ENCODE measurements at regions not wholly inside any gene's neighbourhood (a gene's known extent, or its start where the extent isn't known, plus 50 kb on each side); places are given as distances from the start of the nearest gene placed in this dataset.
"Not testable (repeated sequence)": the region's sequence is repeated elsewhere in the genome, so short reads cannot be mapped to it uniquely, and the experiment has no call there.

DNA sequence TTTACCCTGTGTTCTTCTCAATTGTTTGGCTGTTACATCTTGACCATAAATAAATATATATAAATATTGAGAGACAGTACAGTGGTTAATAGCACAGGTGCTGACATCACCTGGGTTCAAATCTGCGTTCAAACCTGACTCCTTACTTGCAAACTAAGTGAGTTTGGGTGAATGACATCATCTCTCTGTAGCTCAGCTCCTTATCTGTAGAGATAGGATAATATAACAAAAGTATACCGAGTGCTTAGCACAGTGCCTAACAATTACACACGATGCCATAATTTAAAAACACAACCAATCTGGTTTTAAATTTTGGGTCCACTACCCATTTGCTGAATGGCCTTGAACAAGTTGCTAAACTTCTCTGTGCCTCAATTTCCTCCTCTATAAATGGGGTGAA lies 86.6 kb downstream of the RRAGC start (continued):
- no peak for TF ChIP-seq RARB (CRISPR knock-in tag; IDR thresholded peaks at IDR 0.05)
- TF ChIP-seq, protein P1, sequence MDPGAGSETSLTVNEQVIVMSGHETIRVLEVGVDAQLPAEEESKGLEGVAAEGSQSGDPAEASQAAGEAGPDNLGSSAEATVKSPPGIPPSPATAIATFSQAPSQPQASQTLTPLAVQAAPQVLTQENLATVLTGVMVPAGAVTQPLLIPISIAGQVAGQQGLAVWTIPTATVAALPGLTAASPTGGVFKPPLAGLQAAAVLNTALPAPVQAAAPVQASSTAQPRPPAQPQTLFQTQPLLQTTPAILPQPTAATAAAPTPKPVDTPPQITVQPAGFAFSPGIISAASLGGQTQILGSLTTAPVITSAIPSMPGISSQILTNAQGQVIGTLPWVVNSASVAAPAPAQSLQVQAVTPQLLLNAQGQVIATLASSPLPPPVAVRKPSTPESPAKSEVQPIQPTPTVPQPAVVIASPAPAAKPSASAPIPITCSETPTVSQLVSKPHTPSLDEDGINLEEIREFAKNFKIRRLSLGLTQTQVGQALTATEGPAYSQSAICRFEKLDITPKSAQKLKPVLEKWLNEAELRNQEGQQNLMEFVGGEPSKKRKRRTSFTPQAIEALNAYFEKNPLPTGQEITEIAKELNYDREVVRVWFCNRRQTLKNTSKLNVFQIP (CRISPR knock-in tag; IDR thresholded peaks at IDR 0.05; ENCODE audit: borderline replicate concordance, low read depth), result no peak
- TF ChIP-seq CSDC2 (CRISPR knock-in tag; IDR thresholded peaks at IDR 0.05), result no peak
- TF ChIP-seq TOX (CRISPR knock-in tag; IDR thresholded peaks at IDR 0.05; ENCODE audit: borderline replicate concordance), result no peak
- TF ChIP-seq GLIS3 (CRISPR knock-in tag; IDR thresholded peaks at IDR 0.05), result no peak
- no peak for TF ChIP-seq ARNTL (CRISPR knock-in tag; IDR thresholded peaks at IDR 0.05; ENCODE audit: borderline replicate concordance, low read depth)
- TF ChIP-seq OSR1 (CRISPR knock-in tag; IDR thresholded peaks at IDR 0.05), result no peak
- no peak for TF ChIP-seq BACH2 (CRISPR knock-in tag; IDR thresholded peaks at IDR 0.05; ENCODE audit: borderline replicate concordance)

DNA sequence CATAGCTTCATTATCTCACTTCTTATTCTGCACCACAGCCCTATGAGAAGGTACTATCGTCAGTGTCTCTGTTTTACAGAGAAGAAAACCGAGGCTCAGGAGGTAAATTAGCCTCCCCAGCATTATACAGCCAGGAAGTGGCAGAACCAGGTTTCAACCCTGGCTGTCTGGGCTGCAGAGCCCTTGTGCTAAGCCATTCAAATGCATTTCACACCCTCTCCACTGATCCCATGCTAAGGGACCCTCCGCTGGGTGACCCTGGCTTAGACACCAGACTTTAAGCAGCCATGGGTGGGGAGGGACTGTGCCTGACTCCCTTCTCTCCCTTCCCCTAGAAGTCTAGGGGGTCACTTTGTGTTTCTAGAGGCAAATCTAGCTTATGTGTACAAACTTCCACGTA lies 87.5 kb downstream of the RRAGC start:
- TF ChIP-seq, protein P2, sequence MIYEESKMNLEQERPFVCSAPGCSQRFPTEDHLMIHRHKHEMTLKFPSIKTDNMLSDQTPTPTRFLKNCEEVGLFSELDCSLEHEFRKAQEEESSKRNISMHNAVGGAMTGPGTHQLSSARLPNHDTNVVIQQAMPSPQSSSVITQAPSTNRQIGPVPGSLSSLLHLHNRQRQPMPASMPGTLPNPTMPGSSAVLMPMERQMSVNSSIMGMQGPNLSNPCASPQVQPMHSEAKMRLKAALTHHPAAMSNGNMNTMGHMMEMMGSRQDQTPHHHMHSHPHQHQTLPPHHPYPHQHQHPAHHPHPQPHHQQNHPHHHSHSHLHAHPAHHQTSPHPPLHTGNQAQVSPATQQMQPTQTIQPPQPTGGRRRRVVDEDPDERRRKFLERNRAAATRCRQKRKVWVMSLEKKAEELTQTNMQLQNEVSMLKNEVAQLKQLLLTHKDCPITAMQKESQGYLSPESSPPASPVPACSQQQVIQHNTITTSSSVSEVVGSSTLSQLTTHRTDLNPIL (CRISPR knock-in tag; IDR thresholded peaks at IDR 0.05; ENCODE audit: low read depth), result no peak
- TF ChIP-seq SNAI2 (CRISPR knock-in tag; IDR thresholded peaks at IDR 0.05), result no peak
- no peak for TF ChIP-seq ZNF8 (CRISPR knock-in tag; IDR thresholded peaks at IDR 0.05)
- no peak for TF ChIP-seq ESRRG (CRISPR knock-in tag; IDR thresholded peaks at IDR 0.05)
- no peak for TF ChIP-seq BACH2 (CRISPR knock-in tag; IDR thresholded peaks at IDR 0.05; ENCODE audit: borderline replicate concordance)
- no peak for TF ChIP-seq GLIS3 (CRISPR knock-in tag; IDR thresholded peaks at IDR 0.05)
- ATAC-seq, result no peak

DNA sequence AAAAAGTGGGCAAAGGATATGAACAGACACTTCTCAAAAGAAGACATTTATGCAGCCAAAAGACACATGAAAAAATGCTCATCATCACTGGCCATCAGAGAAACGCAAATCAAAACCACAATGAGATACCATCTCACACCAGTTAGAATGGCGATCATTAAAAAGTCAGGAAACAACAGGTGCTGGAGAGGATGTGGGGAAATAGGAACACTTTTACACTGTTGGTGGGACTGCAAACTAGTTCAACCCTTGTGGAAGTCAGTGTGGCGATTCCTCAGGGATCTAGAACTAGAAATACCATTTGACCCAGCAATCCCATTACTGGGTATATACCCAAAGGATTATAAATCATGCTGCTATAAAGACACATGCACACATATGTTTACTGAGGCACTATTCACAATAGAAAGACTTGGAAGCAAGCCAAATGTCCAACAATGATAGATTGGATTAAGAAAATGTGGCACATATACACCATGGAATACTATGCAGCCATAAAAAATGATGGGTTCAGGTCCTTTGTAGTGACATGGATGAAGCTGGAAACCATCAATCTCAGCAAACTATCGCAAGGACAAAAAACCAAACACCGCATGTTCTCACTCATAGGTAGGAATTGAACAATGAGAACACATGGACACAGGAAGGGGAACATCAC lies 88.9 kb downstream of the RRAGC start:
- ATAC-seq, result not testable (repeated sequence)

DNA sequence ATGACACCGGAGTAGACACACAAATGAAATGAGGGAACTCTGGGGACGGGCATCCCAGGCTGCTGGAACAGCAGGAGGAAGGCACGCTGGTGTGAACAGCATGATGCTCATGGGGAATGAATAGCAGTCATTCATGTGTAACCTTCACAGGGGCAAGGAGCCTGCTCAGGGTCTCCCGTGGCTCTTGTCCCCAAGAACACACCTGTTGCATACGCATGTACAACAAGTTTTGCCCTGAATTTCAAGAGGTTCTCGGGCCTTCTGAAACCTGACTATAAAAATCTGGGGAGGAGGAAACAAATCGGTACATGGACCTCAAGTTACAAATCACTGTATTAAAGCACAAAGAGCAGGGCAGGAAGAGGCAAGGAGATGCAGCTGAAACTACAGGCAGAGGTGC lies 93.4 kb downstream of the RRAGC start:
- no peak for ATAC-seq
- TF ChIP-seq RARB (CRISPR knock-in tag; IDR thresholded peaks at IDR 0.05), result no peak
- TF ChIP-seq PPARA (CRISPR knock-in tag; IDR thresholded peaks at IDR 0.05; ENCODE audit: borderline replicate concordance), result no peak
- no peak for TF ChIP-seq CSDC2 (CRISPR knock-in tag; IDR thresholded peaks at IDR 0.05)
- no peak for TF ChIP-seq ISL1 (CRISPR knock-in tag; IDR thresholded peaks at IDR 0.05)
- TF ChIP-seq ARNTL (CRISPR knock-in tag; IDR thresholded peaks at IDR 0.05; ENCODE audit: borderline replicate concordance, low read depth), result no peak

DNA sequence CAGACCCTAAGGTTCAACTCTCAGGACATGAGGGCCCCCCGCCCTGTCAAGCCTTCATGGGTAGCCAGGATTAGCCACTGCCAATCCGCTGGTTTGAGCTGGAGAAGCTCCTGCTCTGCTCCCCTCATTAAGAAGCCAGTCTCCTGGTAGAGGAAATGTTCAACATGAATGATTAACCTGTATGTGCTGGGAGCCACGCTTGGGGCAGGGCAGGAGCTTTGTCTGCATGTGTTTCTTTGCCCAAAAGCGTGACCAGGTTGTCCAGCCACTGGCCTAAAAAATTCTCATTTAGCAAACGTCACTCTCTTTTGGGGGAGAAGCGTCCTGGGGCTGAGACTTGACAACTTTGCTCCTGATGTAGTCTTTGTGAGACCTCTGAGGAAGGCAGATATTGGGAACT lies 96.5 kb downstream of the RRAGC start:
- ATAC-seq, result no peak
- TF ChIP-seq ZNF565 (CRISPR knock-in tag; conservative IDR thresholded peaks at IDR 0.05; ENCODE audit: low read depth) (no peak), PPARA (CRISPR knock-in tag; IDR thresholded peaks at IDR 0.05; ENCODE audit: borderline replicate concordance) (no peak), ZNF70 (CRISPR knock-in tag; IDR thresholded peaks at IDR 0.05) (no peak), ZC3H10 (CRISPR knock-in tag; IDR thresholded peaks at IDR 0.05) (no peak), RARB (CRISPR knock-in tag; IDR thresholded peaks at IDR 0.05) (no peak), TCF4 (CRISPR knock-in tag; IDR thresholded peaks at IDR 0.05; ENCODE audit: borderline replicate concordance) (no peak), TOX (CRISPR knock-in tag; IDR thresholded peaks at IDR 0.05; ENCODE audit: borderline replicate concordance) (no peak), CSDC2 (CRISPR knock-in tag; IDR thresholded peaks at IDR 0.05) (no peak), ISL1 (CRISPR knock-in tag; IDR thresholded peaks at IDR 0.05) (no peak), ZNF8 (CRISPR knock-in tag; IDR thresholded peaks at IDR 0.05) (no peak), OSR1 (CRISPR knock-in tag; IDR thresholded peaks at IDR 0.05) (no peak), BACH2 (CRISPR knock-in tag; IDR thresholded peaks at IDR 0.05; ENCODE audit: borderline replicate concordance) (no peak)
- TF ChIP-seq, protein P1 (CRISPR knock-in tag; IDR thresholded peaks at IDR 0.05; ENCODE audit: borderline replicate concordance, low read depth), result no peak
- TF ChIP-seq, protein P3, sequence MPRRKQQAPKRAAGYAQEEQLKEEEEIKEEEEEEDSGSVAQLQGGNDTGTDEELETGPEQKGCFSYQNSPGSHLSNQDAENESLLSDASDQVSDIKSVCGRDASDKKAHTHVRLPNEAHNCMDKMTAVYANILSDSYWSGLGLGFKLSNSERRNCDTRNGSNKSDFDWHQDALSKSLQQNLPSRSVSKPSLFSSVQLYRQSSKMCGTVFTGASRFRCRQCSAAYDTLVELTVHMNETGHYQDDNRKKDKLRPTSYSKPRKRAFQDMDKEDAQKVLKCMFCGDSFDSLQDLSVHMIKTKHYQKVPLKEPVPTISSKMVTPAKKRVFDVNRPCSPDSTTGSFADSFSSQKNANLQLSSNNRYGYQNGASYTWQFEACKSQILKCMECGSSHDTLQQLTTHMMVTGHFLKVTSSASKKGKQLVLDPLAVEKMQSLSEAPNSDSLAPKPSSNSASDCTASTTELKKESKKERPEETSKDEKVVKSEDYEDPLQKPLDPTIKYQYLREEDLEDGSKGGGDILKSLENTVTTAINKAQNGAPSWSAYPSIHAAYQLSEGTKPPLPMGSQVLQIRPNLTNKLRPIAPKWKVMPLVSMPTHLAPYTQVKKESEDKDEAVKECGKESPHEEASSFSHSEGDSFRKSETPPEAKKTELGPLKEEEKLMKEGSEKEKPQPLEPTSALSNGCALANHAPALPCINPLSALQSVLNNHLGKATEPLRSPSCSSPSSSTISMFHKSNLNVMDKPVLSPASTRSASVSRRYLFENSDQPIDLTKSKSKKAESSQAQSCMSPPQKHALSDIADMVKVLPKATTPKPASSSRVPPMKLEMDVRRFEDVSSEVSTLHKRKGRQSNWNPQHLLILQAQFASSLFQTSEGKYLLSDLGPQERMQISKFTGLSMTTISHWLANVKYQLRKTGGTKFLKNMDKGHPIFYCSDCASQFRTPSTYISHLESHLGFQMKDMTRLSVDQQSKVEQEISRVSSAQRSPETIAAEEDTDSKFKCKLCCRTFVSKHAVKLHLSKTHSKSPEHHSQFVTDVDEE (CRISPR knock-in tag; IDR thresholded peaks at IDR 0.05), result no peak
- TF ChIP-seq, protein P4, sequence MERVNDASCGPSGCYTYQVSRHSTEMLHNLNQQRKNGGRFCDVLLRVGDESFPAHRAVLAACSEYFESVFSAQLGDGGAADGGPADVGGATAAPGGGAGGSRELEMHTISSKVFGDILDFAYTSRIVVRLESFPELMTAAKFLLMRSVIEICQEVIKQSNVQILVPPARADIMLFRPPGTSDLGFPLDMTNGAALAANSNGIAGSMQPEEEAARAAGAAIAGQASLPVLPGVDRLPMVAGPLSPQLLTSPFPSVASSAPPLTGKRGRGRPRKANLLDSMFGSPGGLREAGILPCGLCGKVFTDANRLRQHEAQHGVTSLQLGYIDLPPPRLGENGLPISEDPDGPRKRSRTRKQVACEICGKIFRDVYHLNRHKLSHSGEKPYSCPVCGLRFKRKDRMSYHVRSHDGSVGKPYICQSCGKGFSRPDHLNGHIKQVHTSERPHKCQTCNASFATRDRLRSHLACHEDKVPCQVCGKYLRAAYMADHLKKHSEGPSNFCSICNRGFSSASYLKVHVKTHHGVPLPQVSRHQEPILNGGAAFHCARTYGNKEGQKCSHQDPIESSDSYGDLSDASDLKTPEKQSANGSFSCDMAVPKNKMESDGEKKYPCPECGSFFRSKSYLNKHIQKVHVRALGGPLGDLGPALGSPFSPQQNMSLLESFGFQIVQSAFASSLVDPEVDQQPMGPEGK (CRISPR knock-in tag; IDR thresholded peaks at IDR 0.05; ENCODE audit: borderline replicate concordance), result no peak
- TF ChIP-seq, protein P5, sequence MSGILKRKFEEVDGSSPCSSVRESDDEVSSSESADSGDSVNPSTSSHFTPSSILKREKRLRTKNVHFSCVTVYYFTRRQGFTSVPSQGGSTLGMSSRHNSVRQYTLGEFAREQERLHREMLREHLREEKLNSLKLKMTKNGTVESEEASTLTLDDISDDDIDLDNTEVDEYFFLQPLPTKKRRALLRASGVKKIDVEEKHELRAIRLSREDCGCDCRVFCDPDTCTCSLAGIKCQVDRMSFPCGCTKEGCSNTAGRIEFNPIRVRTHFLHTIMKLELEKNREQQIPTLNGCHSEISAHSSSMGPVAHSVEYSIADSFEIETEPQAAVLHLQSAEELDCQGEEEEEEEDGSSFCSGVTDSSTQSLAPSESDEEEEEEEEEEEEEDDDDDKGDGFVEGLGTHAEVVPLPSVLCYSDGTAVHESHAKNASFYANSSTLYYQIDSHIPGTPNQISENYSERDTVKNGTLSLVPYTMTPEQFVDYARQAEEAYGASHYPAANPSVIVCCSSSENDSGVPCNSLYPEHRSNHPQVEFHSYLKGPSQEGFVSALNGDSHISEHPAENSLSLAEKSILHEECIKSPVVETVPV (CRISPR knock-in tag; IDR thresholded peaks at IDR 0.05), result no peak
- TF ChIP-seq, protein P2 (CRISPR knock-in tag; IDR thresholded peaks at IDR 0.05; ENCODE audit: low read depth), result no peak

All from SK-N-SH treated with all-trans-retinoic acid at 6 μM for 48 hours (cell line).